ENCODE measurements at regions not wholly inside any gene's neighbourhood (a gene's known extent, or its start where the extent isn't known, plus 50 kb on each side); places are given as distances from the start of the nearest gene placed in this dataset.
"Not testable (repeated sequence)": the region's sequence is repeated elsewhere in the genome, so short reads cannot be mapped to it uniquely, and the experiment has no call there.

DNA sequence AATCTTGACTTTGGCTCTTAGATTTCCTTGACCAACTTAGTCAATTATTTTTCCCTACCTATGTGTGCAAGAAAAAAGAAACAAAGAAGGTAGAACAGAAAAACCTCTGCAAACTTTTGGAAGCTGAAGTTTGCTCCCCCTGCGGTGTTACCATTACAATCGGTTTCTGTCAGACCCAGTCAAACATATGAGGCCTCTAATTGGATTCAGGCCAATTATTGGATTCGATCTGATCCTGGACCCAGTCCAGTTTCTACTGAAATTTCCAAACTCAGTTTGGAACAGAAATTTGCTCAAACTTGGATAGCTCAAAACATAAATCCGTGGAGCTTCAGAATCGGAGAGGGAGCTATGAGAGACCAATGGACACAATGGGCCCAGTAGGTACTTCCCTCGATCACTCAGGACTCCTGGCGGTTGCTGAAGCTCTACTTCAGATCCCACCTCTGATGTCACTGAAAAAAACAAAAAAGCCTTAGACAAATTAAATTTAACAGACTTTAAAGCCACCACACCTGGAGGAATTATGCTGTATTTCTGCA, 523.9 kb downstream of the DMRTA1 start:
- DNase-seq (ENCODE audit: extremely low spot score): no peak
- Histone ChIP-seq H3K4me3 (no peak overlapping the region), H3K9me3 (no peaks in the 10 kb centered on the region), H3K27me3 (no peaks in the 10 kb centered on the region), H3K27ac (replicated peaks in 1 of 4) (no peak overlapping the region), H3K36me3 (no peaks in the 10 kb centered on the region), H3K4me1 (no peaks in the 10 kb centered on the region)
- 75% methylated on average over 7 of the region's 7 CpGs for WGBS
- no peak for TF ChIP-seq POLR2A (IDR thresholded peaks at IDR 0.05; ENCODE audit: low read depth)
- no peak for TF ChIP-seq EP300 (IDR thresholded peaks at IDR 0.05)
- no peak for TF ChIP-seq POLR2AphosphoS5 (IDR thresholded peaks at IDR 0.05)
- no peak for TF ChIP-seq CTCF (IDR thresholded peaks at IDR 0.05)
- intact Hi-C loops (cut with DNase I): no loop called here

GRCh38 chr9:22975951-22976350, 529.3 kb downstream of the DMRTA1 start:
- TF ChIP-seq POLR2AphosphoS5 (IDR thresholded peaks at IDR 0.05): no peak
- TF ChIP-seq CTCF (IDR thresholded peaks at IDR 0.05): no peak
- no peak for TF ChIP-seq EP300 (IDR thresholded peaks at IDR 0.05)
- TF ChIP-seq POLR2A (IDR thresholded peaks at IDR 0.05; ENCODE audit: low read depth): no peak
- H3K9me3 ChIP-seq: no peaks in the 10 kb centered on the region
- H3K27ac ChIP-seq (replicated peaks in 1 of 4): no peak overlapping the region
- no peak for DNase-seq (ENCODE audit: extremely low spot score)
- no peaks in the 10 kb centered on the region for H3K27me3 ChIP-seq
- WGBS: 96% methylated on average over 3 of the region's 3 CpGs
- H3K4me1 ChIP-seq: no peaks in the 10 kb centered on the region
- intact Hi-C loops (cut with DNase I): no loop called here
- no peaks in the 10 kb centered on the region for H3K36me3 ChIP-seq
- H3K4me3 ChIP-seq: no peak overlapping the region

GRCh38 chr9:22976454-22976853, 529.8 kb downstream of the DMRTA1 start:
- DNase-seq (ENCODE audit: extremely low spot score): no peak
- Histone ChIP-seq H3K4me1 (no peaks in the 10 kb centered on the region), H3K36me3 (no peaks in the 10 kb centered on the region), H3K4me3 (no peak overlapping the region), H3K27me3 (no peaks in the 10 kb centered on the region), H3K9me3 (no peaks in the 10 kb centered on the region), H3K27ac (replicated peaks in 1 of 4) (no peak overlapping the region)
- intact Hi-C loops (cut with DNase I): no loop called here
- 71% methylated on average over 1 of the region's 1 CpG for WGBS
- TF ChIP-seq CTCF (IDR thresholded peaks at IDR 0.05): no peak
- no peak for TF ChIP-seq POLR2AphosphoS5 (IDR thresholded peaks at IDR 0.05)
- no peak for TF ChIP-seq POLR2A (IDR thresholded peaks at IDR 0.05; ENCODE audit: low read depth)
- no peak for TF ChIP-seq EP300 (IDR thresholded peaks at IDR 0.05)

DNA sequence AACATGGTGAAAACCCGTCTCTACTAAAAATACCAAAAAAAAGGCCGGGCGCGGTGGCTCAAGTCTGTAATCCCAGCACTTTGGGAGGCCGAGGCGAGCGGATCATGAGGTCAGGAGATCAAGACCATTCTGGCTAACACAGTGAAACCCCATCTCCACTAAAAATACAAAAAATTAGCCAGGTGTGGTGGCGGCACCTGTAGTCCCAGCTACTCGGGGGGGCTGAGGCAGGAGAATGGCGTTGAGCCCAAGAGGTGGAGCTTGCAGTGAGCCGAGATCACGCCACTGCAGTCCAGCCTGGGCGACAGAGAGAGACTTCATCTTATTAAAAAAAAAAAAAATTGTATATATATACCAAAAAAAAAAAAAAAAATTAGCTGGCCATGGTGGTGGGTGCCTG, 533.8 kb downstream of the DMRTA1 start:
- H3K4me1 ChIP-seq; H3K27me3 ChIP-seq; H3K27ac ChIP-seq (replicated peaks in 1 of 4); intact Hi-C loops (cut with DNase I); DNase-seq (ENCODE audit: extremely low spot score); H3K9me3 ChIP-seq; H3K36me3 ChIP-seq; H3K4me3 ChIP-seq: not testable (repeated sequence)
- WGBS: 84% methylated on average over 13 of the region's 13 CpGs

GRCh38 chr9:22986556-22986955, 539.9 kb downstream of the DMRTA1 start:
- Histone ChIP-seq H3K4me3 (no peak overlapping the region), H3K9me3 (no peaks in the 10 kb centered on the region), H3K36me3 (no peaks in the 10 kb centered on the region), H3K4me1 (no peaks in the 10 kb centered on the region), H3K27me3 (no peaks in the 10 kb centered on the region), H3K27ac (replicated peaks in 1 of 4) (no peak overlapping the region)
- intact Hi-C loops (cut with DNase I): no loop called here
- no peak for DNase-seq (ENCODE audit: extremely low spot score)
- no peak for TF ChIP-seq EP300 (IDR thresholded peaks at IDR 0.05)
- no peak for TF ChIP-seq CTCF (IDR thresholded peaks at IDR 0.05)
- TF ChIP-seq POLR2AphosphoS5 (IDR thresholded peaks at IDR 0.05): no peak
- no peak for TF ChIP-seq POLR2A (IDR thresholded peaks at IDR 0.05; ENCODE audit: low read depth)
- WGBS: 88% methylated on average over 3 of the region's 3 CpGs

Data from esophagus muscularis mucosa (tissue), 4 donors.